GM23248 (cell line): ENCODE measurements at regions not wholly inside any gene's neighbourhood (a gene's known extent, or its start where the extent isn't known, plus 50 kb on each side); places are given as distances from the start of the nearest gene placed in this dataset.

ENCODE experiments used
- DNase-seq: peaks from one replicate; pipeline ENCODE4 v3.0.0-alpha.2; 2015
- H2AFZ ChIP-seq: fragments of 200-600 bp; sonication (generic); 2 replicates; pipeline ENCODE4 v1.6.1; 2016; ENCODE audit warnings: antibody characterized with exemption
- H3F3A ChIP-seq: fragments of 200-600 bp; sonication (generic); 2 replicates; pipeline ENCODE4 v1.6.1; 2016; ENCODE audit warnings: mild to moderate bottlenecking, antibody characterized with exemption, mixed run types; ENCODE audit not compliant: insufficient read depth
- H3K27ac ChIP-seq: fragments of 200-600 bp; sonication (generic); 2 replicates; pipeline ENCODE4 v1.5.1; 2016; ENCODE audit warnings: mild to moderate bottlenecking
- H3K27me3 ChIP-seq: fragments of 200-600 bp; sonication (generic); replicated peaks from 2 replicates; pipeline ENCODE4 v1.6.1; 2016; ENCODE audit warnings: mild to moderate bottlenecking; ENCODE audit not compliant: insufficient read depth
- H3K36me3 ChIP-seq: fragments of 200-600 bp; sonication (generic); 2 replicates; pipeline ENCODE4 v1.6.1; 2016; ENCODE audit warnings: low read depth, mild to moderate bottlenecking
- H3K4me1 ChIP-seq: fragments of 200-600 bp; sonication (generic); 2 replicates; pipeline ENCODE4 v1.6.1; 2016; ENCODE audit warnings: mild to moderate bottlenecking; ENCODE audit not compliant: insufficient read depth
- H3K4me2 ChIP-seq: fragments of 200-600 bp; sonication (generic); one replicate; pipeline ENCODE4 v1.6.1; 2016; ENCODE audit warnings: mild to moderate bottlenecking; ENCODE audit not compliant: unreplicated experiment
- H3K4me3 ChIP-seq: fragments of 200-600 bp; sonication (generic); 2 replicates; pipeline ENCODE4 v1.5.1; 2016; ENCODE audit warnings: mild to moderate bottlenecking
- H3K79me2 ChIP-seq: fragments of 200-600 bp; sonication (generic); 2 replicates; pipeline ENCODE4 v1.6.1; 2016; ENCODE audit warnings: mild to moderate bottlenecking; ENCODE audit not compliant: insufficient read depth
- H3K9ac ChIP-seq: fragments of 200-600 bp; sonication (generic); 2 replicates; pipeline ENCODE4 v1.6.1; 2016; ENCODE audit warnings: mild to moderate bottlenecking
- H3K9me2 ChIP-seq: fragments of 200-600 bp; sonication (generic); 2 replicates; pipeline ENCODE4 v1.6.1; 2016; ENCODE audit warnings: mixed run types, mild to moderate bottlenecking, moderate library complexity; ENCODE audit not compliant: insufficient read depth
- H3K9me3 ChIP-seq: fragments of 200-600 bp; sonication (generic); one replicate; pipeline ENCODE4 v1.6.1; 2017; ENCODE audit warnings: low read depth
- H4K20me1 ChIP-seq: fragments of 200-600 bp; sonication (generic); 2 replicates; pipeline ENCODE4 v1.6.0; 2016; ENCODE audit not compliant: insufficient read depth
- EZH2 ChIP-seq: fragments of 200-600 bp; sonication (generic); IDR thresholded peaks from 2 replicates; pipeline ENCODE4 v1.6.1; 2018; ENCODE audit warnings: antibody characterized with exemption, mild to moderate bottlenecking; ENCODE audit not compliant: insufficient read depth, poor library complexity, severe bottlenecking
- EZH2phosphoT487 ChIP-seq: fragments of 200-600 bp; sonication (generic); IDR thresholded peaks from 2 replicates; pipeline ENCODE4 v1.6.1; 2018; ENCODE audit warnings: antibody characterized with exemption, moderate library complexity, mild to moderate bottlenecking, low read depth; ENCODE audit not compliant: insufficient read depth
- WGBS, 2 experiments: methylation state at CpG; one replicate each; pipeline ENCODE4 v1.1.6; 2015 to 2017; ENCODE audit warnings: low lambda C conversion rate in 2 of 2, low coverage in 1 of 2; ENCODE audit errors: missing lambda C conversion rate in 2 of 2; 5-methylcytosine and 5-hydroxymethylcytosine counted together
- in situ Hi-C: fragments of 300-500 bp; cut with MboI; formaldehyde crosslinking; loops from 2 replicates; pipeline ENCODE4 v1.15.0; 2020

DNA sequence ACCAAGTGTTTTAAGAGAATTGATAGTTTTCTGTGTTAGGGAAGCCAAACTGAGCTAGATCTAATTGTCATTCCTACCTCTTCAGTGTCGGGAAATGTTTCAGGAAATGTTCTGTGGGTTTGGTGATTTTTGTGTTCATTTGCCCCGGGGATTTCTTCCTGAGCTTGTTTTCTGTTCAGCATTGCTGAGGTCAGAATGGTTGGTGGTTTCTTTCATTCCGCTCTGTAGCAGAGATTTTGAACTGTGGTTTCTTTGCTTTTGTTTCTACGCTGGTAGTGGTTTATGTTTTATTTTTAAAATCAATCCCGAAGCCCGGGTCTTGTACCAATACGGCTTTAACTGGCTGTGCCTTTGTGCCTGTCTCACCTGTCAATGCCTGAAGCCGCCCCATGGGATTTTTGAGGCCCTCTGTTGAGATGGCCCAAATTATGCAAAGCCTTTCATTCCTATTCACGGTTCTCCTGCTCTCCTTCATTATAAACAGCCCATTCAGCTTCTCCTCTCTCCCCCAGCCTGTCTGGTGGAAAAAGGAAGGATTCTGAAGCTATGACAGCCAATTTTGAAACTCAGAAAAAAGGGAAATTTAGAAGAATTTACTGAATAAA lies 417.2 kb upstream of the KAZN start:
- in situ Hi-C loops: no loop called here
- Histone ChIP-seq H3K9me2 (no peaks in the 10 kb centered on the region), H3K27ac (no peak overlapping the region), H3K27me3 (no peaks in the 10 kb centered on the region; the same call in 1 of the 2 replicates), H3K9ac (no peak overlapping the region), H4K20me1 (no peaks in the 10 kb centered on the region), H3K79me2 (no peaks in the 10 kb centered on the region), H3K4me2 (no peak overlapping the region), H3K4me1 (no peaks in the 10 kb centered on the region), H3F3A (no peaks in the 10 kb centered on the region), H3K9me3 (no peaks in the 10 kb centered on the region), H3K4me3 (no peak overlapping the region), H2AFZ (no peak overlapping the region), H3K36me3 (no peaks in the 10 kb centered on the region)
- WGBS, 2 experiments: 56 to 59% methylated on average over 9 of the region's 9 CpGs
- no peak for DNase-seq
- TF ChIP-seq EZH2phosphoT487: no peak
- no peak for TF ChIP-seq EZH2

DNA sequence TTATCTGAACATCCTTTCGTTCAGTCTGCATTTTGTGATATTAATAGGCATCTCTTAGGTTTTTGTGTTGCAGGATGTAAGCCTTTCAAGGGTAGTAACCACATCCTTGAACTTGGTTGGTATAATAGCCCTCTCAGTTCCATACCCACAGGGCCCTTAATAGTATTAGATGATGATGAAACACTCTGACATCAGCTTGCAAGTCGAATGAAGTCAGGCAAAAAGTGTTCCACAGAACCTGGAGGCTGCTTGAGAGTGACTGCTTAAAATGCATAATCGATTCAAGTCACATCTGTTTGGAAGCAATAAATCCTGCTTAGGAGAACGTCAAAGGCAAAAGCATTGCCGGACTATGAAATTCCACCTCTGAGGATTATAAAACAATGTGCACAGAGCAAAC lies 415.6 kb upstream of the KAZN start:
- H3K4me1 ChIP-seq: no peaks in the 10 kb centered on the region
- no peak overlapping the region for H3K4me2 ChIP-seq
- WGBS, 2 experiments: 48 to 61% methylated on average over 5 of the region's 5 CpGs
- H3K36me3 ChIP-seq: no peaks in the 10 kb centered on the region
- H3K79me2 ChIP-seq: no peaks in the 10 kb centered on the region
- H3F3A ChIP-seq: no peaks in the 10 kb centered on the region
- in situ Hi-C loops: no loop called here
- no peak overlapping the region for H3K9ac ChIP-seq
- no peaks in the 10 kb centered on the region for H3K9me3 ChIP-seq
- TF ChIP-seq EZH2 (no peak), EZH2phosphoT487 (no peak)
- no peaks in the 10 kb centered on the region; the same call in 1 of the 2 replicates for H3K27me3 ChIP-seq
- H3K4me3 ChIP-seq: no peak overlapping the region
- no peaks in the 10 kb centered on the region for H4K20me1 ChIP-seq
- H3K9me2 ChIP-seq: no peaks in the 10 kb centered on the region
- no peak for DNase-seq
- H2AFZ ChIP-seq: no peak overlapping the region
- no peak overlapping the region for H3K27ac ChIP-seq

- in situ Hi-C loops: no loop called here
Observed at GRCh38 chr1:14183329-14183728, 415.2 kb upstream of the KAZN start.

GRCh38 chr1:14184454-14184853 lies 414.0 kb upstream of the KAZN start:
- no peak overlapping the region for H3K4me2 ChIP-seq
- no peak overlapping the region for H3K9ac ChIP-seq
- no peaks in the 10 kb centered on the region for H4K20me1 ChIP-seq
- H3K9me2 ChIP-seq: no peaks in the 10 kb centered on the region
- no peak overlapping the region for H3K27ac ChIP-seq
- H3K79me2 ChIP-seq: no peaks in the 10 kb centered on the region
- no peaks in the 10 kb centered on the region for H3K9me3 ChIP-seq
- H3K27me3 ChIP-seq: no peaks in the 10 kb centered on the region; the same call in 1 of the 2 replicates
- H3K4me1 ChIP-seq: no peaks in the 10 kb centered on the region
- TF ChIP-seq EZH2 (no peak), EZH2phosphoT487 (no peak)
- H2AFZ ChIP-seq: no peak overlapping the region
- in situ Hi-C loops: no loop called here
- DNase-seq: no peak
- no peaks in the 10 kb centered on the region for H3F3A ChIP-seq
- no peak overlapping the region for H3K4me3 ChIP-seq
- WGBS, 2 experiments: 10 to 12% methylated on average over 6 of the region's 6 CpGs
- H3K36me3 ChIP-seq: no peaks in the 10 kb centered on the region

More at GRCh38 chr1:14183329-14183728, 415.2 kb upstream of the KAZN start:
- Histone ChIP-seq H3K4me3 (no peak overlapping the region), H3K9me3 (no peaks in the 10 kb centered on the region), H3F3A (no peaks in the 10 kb centered on the region), H3K4me2 (no peak overlapping the region), H2AFZ (no peak overlapping the region), H3K27me3 (no peaks in the 10 kb centered on the region; the same call in 1 of the 2 replicates), H3K27ac (no peak overlapping the region), H3K9me2 (no peaks in the 10 kb centered on the region), H3K9ac (no peak overlapping the region), H4K20me1 (no peaks in the 10 kb centered on the region), H3K4me1 (no peaks in the 10 kb centered on the region), H3K36me3 (no peaks in the 10 kb centered on the region), H3K79me2 (no peaks in the 10 kb centered on the region)
- DNase-seq: no peak
- no peak for TF ChIP-seq EZH2phosphoT487
- no peak for TF ChIP-seq EZH2
- WGBS, 2 experiments: 75 to 81% methylated on average over 11 of the region's 11 CpGs
